ENCODE measurements at regions not wholly inside any gene's neighbourhood (a gene's known extent, or its start where the extent isn't known, plus 50 kb on each side); places are given as distances from the start of the nearest gene placed in this dataset.

- no peaks in the 10 kb centered on the region for H3K79me2 ChIP-seq (ENCODE audit: insufficient read depth)
- H3K9ac ChIP-seq, result no peak overlapping the region
- no peak overlapping the region for H3K27ac ChIP-seq (ENCODE audit: low read depth in 2 of 2, low read length in 1 of 2)
- no peaks in the 10 kb centered on the region for H4K20me1 ChIP-seq (ENCODE audit: insufficient read depth)
- DNase-seq, result no peak
- H3K4me3 ChIP-seq (ENCODE audit: low read depth in 2 of 2, low read length in 1 of 2), result no peak overlapping the region
- no peak overlapping the region for H2AFZ ChIP-seq (ENCODE audit: low read depth)
- no peaks in the 10 kb centered on the region for H3K9me2 ChIP-seq
- no peaks in the 10 kb centered on the region for H3K9me3 ChIP-seq
- no peaks in the 10 kb centered on the region for H3K36me3 ChIP-seq (replicated peaks in 1 of 2; ENCODE audit: control insufficient read depth in 1 of 2, insufficient read depth in 2 of 2, low read length in 1 of 2)
- H3F3A ChIP-seq (replicated peaks; ENCODE audit: insufficient read depth), result no peaks in the 10 kb centered on the region
- TF ChIP-seq PBX3 (IDR thresholded peaks at IDR 0.05) (no peak), NRF1 (IDR thresholded peaks at IDR 0.05; ENCODE audit: low read depth, low read length) (no peak), JUND (IDR thresholded peaks at IDR 0.05) (no peak), NFIC (IDR thresholded peaks at IDR 0.05; ENCODE audit: borderline replicate concordance) (no peak), RAD21 (IDR thresholded peaks at IDR 0.05; ENCODE audit: low read length) (no peak), REST (IDR thresholded peaks at IDR 0.05; ENCODE audit: low read depth, low read length) (no peak), GATA2 (CRISPR knock-in tag; IDR thresholded peaks at IDR 0.05) (no peak), ZBTB33 (IDR thresholded peaks at IDR 0.05; ENCODE audit: borderline replicate concordance, low read depth) (no peak), SIN3A (IDR thresholded peaks at IDR 0.05; ENCODE audit: borderline replicate concordance, low read depth, low read length) (no peak), TCF12 (IDR thresholded peaks at IDR 0.05) (no peak), CTCF (IDR thresholded peaks at IDR 0.05) (no peak), RFX5 (IDR thresholded peaks at IDR 0.05; ENCODE audit: low read length) (no peak), MEF2A (IDR thresholded peaks at IDR 0.05; ENCODE audit: borderline replicate concordance, low read depth) (no peak), FOXM1 (IDR thresholded peaks at IDR 0.05; ENCODE audit: low read depth) (no peak), USF2 (IDR thresholded peaks at IDR 0.05; ENCODE audit: borderline replicate concordance, low read depth, low read length) (no peak)
- 24% methylated on average over 1 of the region's 1 CpG for WGBS (ENCODE audit: low lambda C conversion rate)
- H3K4me2 ChIP-seq, result no peak overlapping the region
- ChIA-PET POLR2A (no interaction called here), CTCF (no interaction called here)
- peaks cover 19% of the 10 kb centered on the region; the same call in 1 of the 2 replicates for H3K27me3 ChIP-seq (ENCODE audit: insufficient read depth)
- no peaks in the 10 kb centered on the region for H3K4me1 ChIP-seq (ENCODE audit: control insufficient read depth in 1 of 2, insufficient read depth in 2 of 2, low read depth in 1 of 2, low read length in 1 of 2)
These were observed 496.5 kb downstream of the VRK1 start for GRCh38 chr14:97293659-97294058.

Measured in SK-N-SH (cell line).